HFFc6 (cell line): ENCODE measurements at regions not wholly inside any gene's neighbourhood (a gene's known extent, or its start where the extent isn't known, plus 50 kb on each side); places are given as distances from the start of the nearest gene placed in this dataset.

ENCODE experiments used
- DNase-seq: peaks from one replicate; pipeline ENCODE4 v3.0.0-alpha.2; 2018
- H3K27ac Mint-ChIP-seq: 2 replicates; pipeline ENCODE4 v1.8.0; 2020; ENCODE audit warnings: mild to moderate bottlenecking, mixed read lengths
- H3K27me3 Mint-ChIP-seq: 2 replicates; pipeline ENCODE4 v1.8.0; 2021; ENCODE audit warnings: mild to moderate bottlenecking, moderate library complexity, mixed read lengths; ENCODE audit not compliant: insufficient read depth
- H3K36me3 Mint-ChIP-seq: 2 replicates; pipeline ENCODE4 v1.8.0; 2021; ENCODE audit warnings: low read depth, mixed read lengths
- H3K4me1 Mint-ChIP-seq: 2 replicates; pipeline ENCODE4 v1.8.0; 2020; ENCODE audit warnings: low read depth, mixed read lengths
- H3K4me3 Mint-ChIP-seq: 2 replicates; pipeline ENCODE4 v1.8.0; 2020; ENCODE audit warnings: mild to moderate bottlenecking, moderate library complexity, mixed read lengths
- H3K9me3 Mint-ChIP-seq: 2 replicates; pipeline ENCODE4 v1.8.0; 2020; ENCODE audit warnings: mild to moderate bottlenecking, mixed read lengths
- CTCF ChIP-seq: fragments of 200-600 bp; sonication (generic); IDR thresholded peaks from 2 replicates; pipeline ENCODE4 v1.5.0; 2021; ENCODE audit warnings: antibody characterized with exemption, mild to moderate bottlenecking

GRCh38 chr20:59448196-59448595 is 147.8 kb downstream of the EDN3 start:
- Mint-ChIP-seq H3K27ac (no peak overlapping the region), H3K36me3 (no peaks in the 10 kb centered on the region; the same call in 1 of the 2 replicates), H3K9me3 (peaks cover 58% of the 10 kb centered on the region), H3K27me3 (peaks cover 3% of the 10 kb centered on the region), H3K4me3 (no peak overlapping the region), H3K4me1 (no peaks in the 10 kb centered on the region)
- no peak for DNase-seq
- no peak for TF ChIP-seq CTCF

GRCh38 chr20:59448851-59449444 is 148.5 kb downstream of the EDN3 start:
- TF ChIP-seq CTCF = no peak
- H3K4me3 Mint-ChIP-seq = no peak overlapping the region
- H3K36me3 Mint-ChIP-seq = no peaks in the 10 kb centered on the region; the same call in 1 of the 2 replicates
- no peaks in the 10 kb centered on the region for H3K4me1 Mint-ChIP-seq
- peaks cover 3% of the 10 kb centered on the region for H3K27me3 Mint-ChIP-seq
- DNase-seq = no peak
- H3K27ac Mint-ChIP-seq = no peak overlapping the region
- peaks cover 55% of the 10 kb centered on the region for H3K9me3 Mint-ChIP-seq

- Mint-ChIP-seq H3K9me3 (peaks cover 36% of the 10 kb centered on the region), H3K27ac (no peak overlapping the region), H3K4me1 (no peaks in the 10 kb centered on the region), H3K4me3 (no peak overlapping the region), H3K27me3 (no peaks in the 10 kb centered on the region; the same call in 1 of the 2 replicates), H3K36me3 (no peaks in the 10 kb centered on the region; the same call in 1 of the 2 replicates)
- TF ChIP-seq CTCF = no peak
- no peak for DNase-seq
Observed at GRCh38 chr20:59451066-59451630, 150.7 kb downstream of the EDN3 start.

GRCh38 chr20:59451641-59452040 is 151.2 kb downstream of the EDN3 start:
- no peaks in the 10 kb centered on the region; the same call in 1 of the 2 replicates for H3K36me3 Mint-ChIP-seq
- no peak overlapping the region for H3K4me3 Mint-ChIP-seq
- DNase-seq = no peak
- TF ChIP-seq CTCF = no peak
- no peak overlapping the region for H3K27ac Mint-ChIP-seq
- H3K27me3 Mint-ChIP-seq = no peaks in the 10 kb centered on the region; the same call in 1 of the 2 replicates
- H3K9me3 Mint-ChIP-seq = peaks cover 32% of the 10 kb centered on the region
- no peaks in the 10 kb centered on the region for H3K4me1 Mint-ChIP-seq

- H3K27ac Mint-ChIP-seq = no peak overlapping the region
- DNase-seq = no peak
- H3K9me3 Mint-ChIP-seq = peaks cover 38% of the 10 kb centered on the region
- no peaks in the 10 kb centered on the region; the same call in 1 of the 2 replicates for H3K27me3 Mint-ChIP-seq
- no peaks in the 10 kb centered on the region for H3K4me1 Mint-ChIP-seq
- no peak overlapping the region for H3K4me3 Mint-ChIP-seq
- no peak for TF ChIP-seq CTCF
- H3K36me3 Mint-ChIP-seq = no peaks in the 10 kb centered on the region; the same call in 1 of the 2 replicates
Observed at GRCh38 chr20:59452856-59453255, 151.5 kb upstream of the PHACTR3 start.
